ENCODE measurements at regions not wholly inside any gene's neighbourhood (a gene's known extent, or its start where the extent isn't known, plus 50 kb on each side); places are given as distances from the start of the nearest gene placed in this dataset.
"Not testable (repeated sequence)": the region's sequence is repeated elsewhere in the genome, so short reads cannot be mapped to it uniquely, and the experiment has no call there.

DNA sequence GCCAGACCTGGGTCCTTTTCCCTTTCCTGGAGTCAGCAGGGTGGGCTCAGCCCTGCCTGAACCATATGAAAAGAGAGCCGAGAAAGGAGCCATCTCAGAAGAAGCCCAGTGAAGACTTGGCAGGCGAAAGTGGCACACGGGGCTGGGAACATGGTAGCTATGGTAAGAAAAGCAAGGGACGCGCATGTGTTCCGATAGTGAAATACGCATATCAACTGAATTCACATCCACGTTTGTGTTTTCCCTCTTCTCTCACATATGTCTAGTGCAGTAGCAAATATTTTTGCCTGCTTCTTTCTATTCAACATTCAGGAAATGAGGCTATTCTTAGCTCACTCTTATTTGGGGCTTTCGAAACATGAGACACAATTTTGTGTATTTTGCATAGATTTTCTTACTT lies 54.1 kb upstream of the PEG3 start:
- DNase-seq, result no peak

GRCh38 chr19:56896095-56896494 lies 55.6 kb upstream of the PEG3 start:
- DNase-seq, result no peak

- no peak for DNase-seq
Observed at GRCh38 chr19:56899943-56900342, 59.4 kb upstream of the PEG3 start.

DNA sequence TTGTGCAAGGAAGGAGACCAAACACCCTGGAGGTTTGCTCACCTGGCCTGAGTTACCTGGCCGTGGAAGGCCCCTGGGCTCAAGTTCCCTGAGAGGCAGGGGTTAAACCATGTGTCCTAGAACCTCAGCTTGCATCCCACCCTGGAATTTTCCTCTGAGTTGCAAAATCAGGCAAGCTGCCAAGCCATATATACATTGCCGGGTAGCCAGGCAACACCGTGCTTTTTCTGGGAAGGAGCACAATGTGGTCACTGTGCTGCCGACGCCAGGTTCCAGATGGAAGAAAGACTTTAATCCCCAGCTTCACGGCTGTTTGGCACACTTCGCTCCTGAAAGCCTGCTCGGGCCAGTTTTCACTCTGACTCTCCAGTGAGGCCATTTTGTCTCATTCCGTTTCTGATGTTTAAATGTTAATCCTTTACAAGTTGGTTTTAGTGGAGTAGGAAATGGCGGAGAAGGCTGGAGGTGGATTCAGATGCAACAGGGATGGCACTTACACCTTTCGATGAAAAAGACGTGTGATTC lies 60.1 kb upstream of the PEG3 start:
- no peak for DNase-seq

GRCh38 chr19:56905631-56906150 lies 65.2 kb upstream of the PEG3 start:
- no peak for DNase-seq

DNA sequence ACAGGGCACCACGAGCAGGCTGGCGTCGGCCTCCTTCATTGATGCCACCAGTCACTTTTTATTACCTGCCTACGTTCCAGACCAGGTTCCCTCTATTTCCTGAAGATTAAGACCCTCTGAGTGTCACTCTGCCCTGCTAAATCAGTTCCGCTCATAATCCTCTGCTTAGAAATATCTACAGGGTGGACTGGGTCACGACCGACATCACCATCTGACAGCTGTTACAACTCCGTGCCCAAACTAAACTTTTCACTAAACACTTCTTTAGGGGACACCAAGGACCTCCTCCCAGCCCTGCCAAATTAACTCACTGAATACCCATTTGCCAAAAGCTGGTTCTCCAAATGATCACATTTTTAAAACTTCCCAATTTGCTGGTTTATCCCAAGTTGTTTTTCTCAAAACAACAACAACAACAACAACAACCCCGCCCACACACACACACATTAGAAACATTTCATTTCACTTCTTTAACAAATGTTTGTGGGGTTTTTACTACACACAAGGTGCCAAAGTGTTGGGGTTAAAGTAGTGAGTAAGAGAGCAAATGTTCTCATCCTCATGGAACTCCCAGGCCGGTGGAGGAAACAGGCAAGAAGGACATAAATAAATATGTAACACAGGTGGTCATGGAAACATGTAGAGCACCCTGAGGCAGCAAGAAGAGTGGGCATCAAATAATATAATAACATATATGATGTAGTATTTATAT lies 72.0 kb upstream of the PEG3 start:
- DNase-seq, result no peak

DNA sequence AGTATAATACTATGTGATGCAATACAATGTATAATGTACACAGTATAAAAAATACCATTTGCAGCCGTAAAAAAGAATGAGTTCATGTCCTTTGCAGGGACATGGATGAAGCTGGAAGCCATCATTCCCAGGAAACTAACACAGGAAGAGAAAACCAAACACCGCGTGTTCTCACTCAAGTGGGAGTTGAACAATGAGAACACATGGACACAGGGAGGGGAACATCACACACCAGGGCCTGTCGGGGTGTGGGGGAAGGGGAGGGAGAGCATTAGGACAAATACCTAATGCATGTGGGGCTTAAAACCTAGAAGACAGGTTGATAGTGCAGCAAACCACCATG lies 72.6 kb upstream of the PEG3 start:
- DNase-seq, result not testable (repeated sequence)

GRCh38 chr19:56916528-56916927 lies 76.0 kb upstream of the PEG3 start:
- DNase-seq, result no peak

- DNase-seq, result no peak
Observed at GRCh38 chr19:56917529-56917928, 77.0 kb upstream of the PEG3 start.

- DNase-seq, result no peak
Observed at GRCh38 chr19:56917998-56918397, 77.5 kb upstream of the PEG3 start.

DNA sequence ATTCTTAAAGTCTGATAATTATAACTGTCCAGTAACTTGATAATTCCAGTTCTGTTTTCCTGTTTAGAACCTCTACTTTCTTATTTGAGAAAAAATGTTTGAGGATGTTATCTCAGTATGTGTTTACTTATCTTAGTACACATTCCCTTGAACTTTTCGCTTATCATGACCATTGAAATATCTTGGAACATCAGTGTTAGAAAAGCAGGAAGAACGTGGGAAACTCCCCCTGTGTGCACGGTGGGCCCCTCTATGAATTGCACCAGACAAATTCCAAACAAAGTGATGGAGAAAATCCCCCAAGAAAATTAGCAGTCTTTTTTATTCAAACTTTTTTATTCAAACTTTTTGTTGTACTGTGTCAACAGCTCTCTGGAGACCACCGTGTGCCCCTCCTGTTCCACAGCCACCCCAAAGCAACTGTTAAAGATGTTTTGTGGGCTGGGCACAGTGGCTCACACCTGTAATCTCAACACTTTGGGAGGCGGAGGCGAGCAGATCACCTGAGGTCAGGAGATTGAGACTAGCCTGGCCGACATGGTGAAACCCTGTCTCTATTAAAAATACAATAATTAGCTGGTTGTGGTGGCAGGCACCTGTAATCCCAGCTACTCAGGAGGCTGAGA lies 78.3 kb upstream of the PEG3 start:
- no peak for DNase-seq

- no peak for DNase-seq
Observed at GRCh38 chr19:56919308-56919995, 78.9 kb upstream of the PEG3 start.

GRCh38 chr19:56926094-56926493 lies 85.6 kb upstream of the PEG3 start:
- DNase-seq, result not testable (repeated sequence)

GRCh38 chr19:56927294-56927693 lies 86.8 kb upstream of the PEG3 start:
- no peak for DNase-seq

DNA sequence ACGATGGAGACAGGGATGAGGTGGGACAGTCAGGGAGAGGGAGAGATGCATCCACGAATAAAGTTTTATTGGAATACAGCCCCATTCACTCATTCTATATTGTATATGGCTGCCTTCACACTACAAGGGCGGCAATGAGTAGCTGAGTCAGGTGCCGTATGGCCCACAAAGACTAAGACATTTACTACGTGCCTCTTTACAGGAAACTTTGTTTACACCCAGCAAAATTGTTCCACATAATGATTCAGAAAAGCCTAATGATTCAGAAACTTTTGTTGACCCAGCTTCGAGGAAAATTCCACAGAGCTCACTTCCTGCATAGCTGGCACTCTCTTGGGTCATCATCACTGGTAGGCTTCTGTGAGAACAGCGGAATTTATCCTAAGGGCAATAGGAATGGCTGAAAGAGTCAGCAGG lies 87.3 kb upstream of the PEG3 start:
- DNase-seq, result no peak

DNA sequence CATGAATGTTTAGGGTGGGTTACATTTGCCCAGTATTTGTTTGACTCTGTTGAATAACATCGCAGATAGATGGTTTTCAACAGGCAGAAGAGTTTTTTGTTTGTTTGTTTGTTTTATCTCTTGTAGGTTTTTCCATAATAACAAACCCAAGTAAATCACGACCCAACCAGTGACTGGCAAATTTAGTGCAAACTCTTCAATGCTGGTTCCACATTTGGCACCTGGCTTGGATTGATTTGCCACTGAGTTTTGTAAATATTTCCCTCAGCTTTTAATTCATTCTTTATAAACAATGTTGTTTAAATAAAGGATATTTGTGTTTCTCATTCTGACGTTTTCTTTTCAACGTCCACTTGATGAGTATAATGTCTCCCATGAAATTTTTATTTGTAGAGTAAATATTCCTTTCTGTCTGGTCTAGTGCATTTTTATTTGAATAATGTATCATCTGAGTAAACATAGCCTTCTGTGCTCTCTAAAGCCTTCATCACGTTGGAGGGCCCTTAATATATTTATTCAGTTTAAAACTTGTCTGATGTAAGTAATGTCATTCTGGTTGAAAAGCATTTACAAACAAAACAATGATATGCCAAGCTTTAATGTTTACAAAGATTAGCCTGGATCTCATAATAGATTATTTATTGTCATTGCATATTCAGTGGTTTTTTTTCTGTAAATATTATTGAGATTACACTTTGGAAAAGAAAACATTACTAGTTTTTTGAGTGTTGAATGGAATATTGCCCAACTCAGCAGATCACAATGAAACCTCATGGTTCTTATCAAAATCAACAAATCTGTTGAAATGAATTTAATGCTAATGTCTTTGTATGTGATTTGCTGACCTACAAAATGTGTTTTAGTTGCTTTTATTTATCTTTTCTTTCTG lies 90.4 kb upstream of the PEG3 start:
- DNase-seq, result no peak

DNA sequence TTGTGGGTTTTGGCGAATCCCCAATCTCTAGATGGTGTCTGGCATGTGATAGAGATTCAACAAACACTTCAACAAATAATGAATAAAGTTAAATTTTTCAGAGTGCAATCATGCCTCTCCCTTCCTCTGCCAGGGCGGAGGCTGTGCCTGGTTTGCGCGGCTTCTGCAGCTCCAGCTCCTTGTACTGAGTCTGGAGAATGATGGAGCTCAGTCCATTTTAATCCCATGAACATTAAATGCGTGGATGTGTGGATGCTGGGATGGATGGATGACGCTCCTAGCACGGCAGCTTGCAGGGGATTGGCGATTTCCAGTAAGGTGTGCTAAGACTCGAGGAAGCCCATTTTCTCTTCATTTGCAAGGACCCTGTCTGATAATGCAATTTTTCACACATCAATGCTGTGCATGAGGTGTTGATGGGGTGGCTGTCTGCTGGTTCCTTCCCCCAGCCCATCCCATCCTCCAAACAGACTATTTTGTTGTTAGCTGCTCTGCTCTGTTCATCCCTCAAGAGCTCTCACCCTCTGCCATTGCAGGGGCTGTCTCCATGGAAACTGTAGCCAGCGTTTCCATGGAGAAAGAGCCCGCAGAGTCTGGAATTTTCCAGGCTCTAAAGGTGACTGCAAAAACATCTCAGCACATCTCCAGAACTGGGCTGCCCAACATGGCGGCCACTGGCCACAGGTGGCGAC lies 92.6 kb upstream of the PEG3 start:
- DNase-seq, result no peak

GRCh38 chr19:56934438-56935090 lies 94.0 kb upstream of the PEG3 start:
- DNase-seq, result no peak

DNA sequence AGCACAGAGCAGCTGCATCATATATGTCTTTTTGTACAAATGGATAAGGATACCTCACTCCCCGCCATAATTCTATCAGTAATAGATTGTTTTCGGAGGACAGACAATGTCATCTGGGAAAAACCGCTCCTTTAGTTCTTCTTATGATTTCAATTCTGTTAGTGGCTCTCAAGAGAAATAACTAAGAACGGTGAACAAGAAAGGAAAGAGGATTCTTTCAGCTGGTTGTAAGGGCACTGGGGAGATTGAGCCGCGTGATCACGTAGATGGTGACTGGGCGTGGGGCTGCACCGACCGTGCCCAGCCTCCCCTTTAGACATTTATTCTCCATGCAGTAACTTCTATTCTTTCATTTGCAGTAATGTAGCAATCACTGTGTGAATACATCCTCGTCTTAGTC lies 99.4 kb upstream of the PEG3 start:
- DNase-seq, result no peak

- DNase-seq, result no peak
Observed at GRCh38 chr19:56942756-56943155, 102.2 kb upstream of the PEG3 start.

DNA sequence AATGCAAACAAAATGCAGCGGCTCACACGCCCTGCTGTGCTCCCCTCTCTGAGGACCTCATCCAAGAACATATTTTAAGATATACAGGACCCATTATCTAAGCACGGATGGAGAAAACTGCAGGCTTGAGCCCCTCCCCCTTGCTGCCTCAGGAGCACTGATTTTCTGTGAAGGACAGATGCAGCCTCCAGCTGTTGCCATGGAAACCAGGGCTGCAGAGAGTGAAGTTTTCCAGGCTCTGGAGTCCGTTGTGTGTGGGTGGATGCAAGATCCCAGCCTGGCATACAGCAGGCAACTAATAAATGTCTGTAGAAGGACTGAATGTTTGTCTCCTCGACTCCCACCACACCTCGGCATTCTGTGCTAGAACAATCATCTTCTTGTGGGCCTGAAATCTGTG lies 105.6 kb upstream of the PEG3 start:
- no peak for DNase-seq

- no peak for DNase-seq
Observed at GRCh38 chr19:56947206-56947605, 106.7 kb upstream of the PEG3 start.

All from stimulated activated CD4-positive, alpha-beta T cell treated with anti-CD3 and anti-CD28 coated beads, Interleukin-2, amount 100 ng/mL, for 48 hours (primary cell).